CD4-positive, alpha-beta T cell treated with Interleukin-17A for 4 hours (primary cell): ENCODE measurements at regions not wholly inside any gene's neighbourhood (a gene's known extent, or its start where the extent isn't known, plus 50 kb on each side); places are given as distances from the start of the nearest gene placed in this dataset.

Experiments used
- DNase-seq: peaks from one replicate; pipeline ENCODE4 v3.0.0-alpha.2; 2020; ENCODE audit warnings: mixed read lengths

DNA sequence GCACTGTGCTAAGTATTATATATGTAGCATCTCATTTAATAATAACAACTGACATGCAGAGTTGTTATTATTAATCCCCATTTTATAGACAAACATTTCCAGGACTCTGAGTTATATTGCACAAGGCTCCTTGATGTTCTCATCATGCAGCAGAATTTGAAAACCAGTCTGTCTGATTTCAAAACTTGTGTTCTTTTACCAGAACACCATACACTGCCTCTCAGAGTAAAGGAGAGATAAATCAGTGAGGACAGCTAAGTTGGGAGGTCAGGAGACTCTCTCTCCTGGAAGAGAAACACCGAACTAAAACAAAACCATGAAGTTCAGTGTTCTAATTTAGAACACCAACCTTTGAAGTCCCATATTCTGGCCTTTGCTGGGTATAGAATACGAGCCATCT lies 92.7 kb upstream of the TNC start:
- DNase-seq = no peak

DNA sequence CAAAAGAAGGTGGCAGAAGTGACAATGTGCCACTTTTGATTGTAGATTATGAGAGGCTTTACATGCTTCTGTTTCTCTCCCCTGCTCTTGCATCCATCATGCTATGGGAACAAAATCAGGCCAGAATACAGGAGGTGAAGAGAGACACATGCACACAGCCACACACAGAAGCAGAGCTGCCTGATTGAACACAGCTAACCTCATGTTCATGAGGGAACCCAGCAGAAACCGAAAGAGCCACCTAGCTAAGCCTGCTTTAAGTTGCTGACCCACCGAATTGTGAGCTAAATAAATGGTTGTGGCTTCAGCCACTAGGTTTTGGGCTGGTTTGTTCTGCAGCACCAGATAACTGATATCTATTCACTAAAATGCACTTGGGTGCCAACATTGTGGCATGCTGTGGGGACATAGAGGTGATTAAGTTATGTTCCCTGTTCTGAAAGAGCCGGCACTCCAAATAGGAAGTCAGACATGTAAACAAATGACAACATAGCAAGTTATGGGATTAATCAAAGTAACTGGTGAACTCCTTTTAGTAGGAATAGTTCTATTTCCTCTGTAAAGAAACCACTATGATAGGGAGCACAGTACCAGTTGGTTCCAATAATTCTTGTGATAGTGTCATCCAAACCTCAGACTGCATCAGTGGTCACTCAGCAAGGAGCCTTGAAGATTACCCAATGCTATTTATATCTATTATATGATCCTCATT lies 93.6 kb upstream of the TNC start:
- no peak for DNase-seq

DNA sequence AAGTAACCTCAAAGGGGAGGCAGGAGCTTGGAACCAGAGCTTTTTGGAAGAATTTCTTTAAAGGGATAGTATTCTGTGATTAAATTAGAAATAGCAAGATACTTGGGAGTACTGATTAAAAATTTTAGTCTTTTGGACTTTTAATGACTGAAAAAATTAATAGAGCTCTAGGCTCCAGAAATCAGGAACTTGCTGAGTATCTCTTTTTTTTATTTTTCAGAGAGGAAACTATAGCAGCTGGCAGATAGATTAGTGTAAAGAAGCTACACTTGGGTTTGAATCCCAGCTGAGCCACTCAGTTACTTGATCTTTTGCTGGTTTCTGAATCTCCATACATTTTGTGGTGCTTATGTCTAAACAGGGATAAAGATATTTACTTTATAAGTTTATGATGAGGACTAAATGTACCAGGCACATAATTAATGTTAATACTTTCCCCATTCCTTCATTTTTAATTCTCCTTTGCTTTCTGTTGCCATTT lies 94.2 kb upstream of the TNC start:
- DNase-seq = no peak

DNA sequence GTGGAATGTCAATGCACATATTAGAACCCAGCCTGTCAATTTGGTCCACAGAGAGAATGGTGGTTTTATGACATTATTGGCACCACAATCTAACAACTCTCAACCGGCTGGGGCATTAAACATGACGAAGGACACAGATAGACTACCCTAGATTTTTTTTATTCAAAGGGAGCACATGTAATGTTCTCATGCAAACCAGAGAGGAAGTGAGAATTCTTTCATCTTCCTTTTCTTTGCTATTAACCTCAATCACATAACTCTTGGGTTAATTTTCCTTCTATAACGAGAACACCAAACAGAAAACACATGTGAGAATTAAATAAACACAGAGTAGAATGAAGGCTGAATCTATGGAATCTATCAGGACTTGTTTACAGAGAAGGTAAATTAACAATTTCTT lies 94.9 kb upstream of the TNC start:
- no peak for DNase-seq

DNA sequence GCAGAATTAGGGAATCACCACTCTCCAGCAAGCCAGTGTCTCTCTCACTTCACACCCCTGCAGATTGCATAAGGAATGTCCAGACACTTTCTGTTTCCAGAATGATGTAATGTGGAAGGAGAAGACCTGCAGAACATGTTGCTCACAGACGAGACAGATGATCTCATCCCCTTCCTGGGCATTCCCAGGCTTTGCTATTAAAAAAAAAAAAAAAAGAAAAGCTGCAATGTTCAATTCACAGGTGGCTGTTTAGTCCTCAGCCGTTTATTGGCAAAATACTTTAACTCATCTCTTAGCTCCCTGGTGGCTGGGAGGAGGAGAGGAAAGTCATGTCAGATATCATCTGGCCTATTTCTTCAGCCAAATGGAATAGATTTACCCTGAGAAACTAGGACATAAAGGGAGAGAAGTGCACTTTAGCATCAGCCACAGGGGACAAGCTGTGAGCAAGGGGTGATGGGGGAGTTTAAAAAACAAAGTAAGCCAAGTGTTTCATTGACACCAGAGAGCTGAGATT lies 95.9 kb upstream of the TNC start:
- no peak for DNase-seq

DNA sequence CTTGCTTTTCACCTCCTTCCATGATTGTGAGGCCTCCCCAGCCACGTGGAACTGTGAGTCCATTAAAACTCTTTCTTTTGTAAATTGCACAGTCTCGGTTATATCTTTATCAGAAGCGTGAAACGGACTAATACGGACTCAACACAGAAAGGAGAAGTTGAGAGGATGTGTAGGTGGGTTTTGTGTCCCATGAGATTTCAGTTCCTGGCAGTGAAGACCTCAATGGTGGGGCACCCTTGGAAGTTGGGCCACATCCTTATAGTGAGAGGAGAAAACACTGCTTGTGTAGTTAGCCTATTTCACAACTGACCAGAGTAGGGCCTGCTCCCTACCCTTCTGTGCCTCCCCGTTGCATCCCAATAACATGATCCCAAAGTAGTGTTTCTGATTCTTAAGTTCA lies 98.9 kb upstream of the TNC start:
- DNase-seq = no peak

DNA sequence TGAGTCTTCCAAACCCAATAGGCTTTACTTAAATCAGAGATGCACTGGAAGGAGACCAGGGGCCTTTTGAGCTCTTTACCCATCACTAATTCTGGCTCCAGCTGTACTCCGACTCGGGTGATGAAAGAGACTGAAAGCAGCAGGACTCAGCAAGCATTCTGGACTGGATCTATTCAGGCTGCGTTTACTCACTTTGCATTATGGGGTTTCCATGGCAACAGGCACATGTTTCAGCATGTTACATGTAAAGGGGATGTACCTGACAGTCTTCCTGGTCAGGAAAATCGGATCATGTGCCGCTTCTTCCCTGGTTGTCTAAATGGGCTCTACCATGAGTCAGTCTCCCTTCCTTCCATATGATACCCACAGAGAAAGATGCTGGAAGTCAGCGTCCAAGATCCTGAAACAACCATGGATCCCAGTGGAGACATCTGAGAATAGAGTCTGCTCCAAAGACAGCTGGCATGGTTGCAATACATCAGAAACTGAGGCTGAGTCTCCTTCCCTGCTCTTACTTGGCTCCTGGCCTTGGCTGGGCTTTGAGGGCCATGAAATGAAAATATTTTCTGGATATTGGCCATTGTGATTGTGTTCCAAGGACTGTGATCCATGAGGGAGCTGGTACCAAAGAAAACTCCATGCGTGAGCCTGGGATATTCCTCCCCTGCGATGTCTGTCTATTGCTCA lies 102.5 kb upstream of the TNC start:
- DNase-seq = no peak

DNA sequence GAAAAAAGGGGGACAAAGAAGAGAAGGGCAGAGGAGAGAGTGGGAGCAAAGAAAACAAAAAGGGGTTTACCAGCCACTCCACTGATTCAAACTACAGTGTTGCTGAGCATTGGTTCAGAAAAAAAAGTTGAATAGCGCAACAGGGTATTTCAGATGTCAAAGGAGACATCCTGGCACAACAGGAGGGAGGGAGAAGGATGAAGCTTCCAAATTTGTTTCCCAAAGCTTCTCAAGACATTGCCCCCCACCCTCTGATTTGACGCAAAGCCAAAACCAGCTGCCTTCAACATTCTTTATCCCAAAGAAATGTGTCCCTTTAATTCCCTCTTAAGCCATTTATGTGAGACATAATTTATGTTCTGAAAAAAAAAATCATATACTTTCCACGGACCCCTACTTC lies 105.5 kb upstream of the TNC start:
- DNase-seq = no peak

DNA sequence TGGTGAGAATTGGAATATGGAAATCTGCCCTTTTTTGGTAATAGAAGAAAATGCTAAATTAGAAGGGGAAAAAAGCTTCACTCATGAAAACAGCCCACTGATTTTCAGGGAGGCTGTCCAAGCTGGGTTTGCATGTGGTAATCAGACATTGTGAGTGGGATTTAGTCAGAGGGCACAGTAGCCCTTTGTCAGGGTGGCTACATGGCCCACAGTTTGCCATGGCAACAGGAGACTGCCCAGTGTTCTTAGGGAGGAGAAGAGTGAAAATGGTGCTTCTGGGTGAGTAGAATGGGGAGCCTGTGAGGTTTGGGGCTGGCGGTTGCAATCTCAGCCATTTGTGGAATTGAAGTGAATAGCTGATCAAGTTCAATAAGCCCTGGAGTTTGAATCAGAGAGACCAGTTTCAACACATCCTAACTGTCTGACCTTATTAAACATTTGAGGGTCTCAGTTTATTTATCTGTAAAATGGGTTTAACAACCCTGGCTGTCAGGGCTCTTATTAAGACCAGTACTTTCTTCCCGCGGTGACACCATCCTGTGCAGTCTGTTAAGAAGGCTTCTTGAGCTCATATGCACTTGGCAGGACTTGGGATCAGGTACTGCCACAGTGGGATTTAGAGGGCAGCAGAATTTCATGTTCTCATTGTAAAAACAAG lies 107.6 kb upstream of the TNC start:
- DNase-seq = no peak

DNA sequence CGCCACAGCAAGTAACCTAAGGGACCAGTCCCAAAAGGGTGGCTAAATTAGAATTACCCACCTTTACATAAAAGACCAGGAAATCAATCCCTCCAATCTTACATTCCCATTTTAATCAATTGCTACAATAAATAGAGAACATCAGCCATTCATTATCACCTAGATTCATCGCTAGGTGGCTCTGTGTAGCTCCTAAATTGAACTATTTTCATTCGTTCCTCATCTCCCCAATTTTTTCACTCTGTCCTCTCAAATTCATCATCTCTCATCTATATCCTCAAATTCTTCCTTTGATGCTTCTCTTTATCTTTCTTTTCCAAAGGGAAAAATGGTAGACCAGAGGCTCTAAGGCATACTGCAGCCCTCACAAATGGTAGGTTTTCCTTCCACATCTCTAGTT lies 108.2 kb upstream of the TNC start:
- no peak for DNase-seq

DNA sequence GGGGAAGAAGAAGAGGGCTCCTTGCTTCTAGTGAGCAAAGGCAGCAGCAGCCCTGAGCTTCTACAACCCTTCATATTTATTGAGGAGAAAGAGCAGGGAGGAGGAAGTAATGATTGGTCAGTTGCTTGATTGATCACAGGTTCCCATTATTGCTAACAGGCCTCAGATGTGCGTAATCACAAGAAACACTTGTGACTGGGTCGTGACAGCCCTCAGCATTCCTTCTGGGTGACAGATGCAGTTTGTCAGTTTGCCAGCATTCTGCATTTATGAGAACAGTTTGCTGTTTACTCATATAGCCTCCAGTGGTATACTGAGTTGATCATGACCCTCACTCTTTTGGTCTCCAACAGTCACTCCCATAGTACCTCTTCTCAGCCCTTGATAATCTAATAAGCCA lies 111.5 kb upstream of the TNC start:
- DNase-seq = no peak

DNA sequence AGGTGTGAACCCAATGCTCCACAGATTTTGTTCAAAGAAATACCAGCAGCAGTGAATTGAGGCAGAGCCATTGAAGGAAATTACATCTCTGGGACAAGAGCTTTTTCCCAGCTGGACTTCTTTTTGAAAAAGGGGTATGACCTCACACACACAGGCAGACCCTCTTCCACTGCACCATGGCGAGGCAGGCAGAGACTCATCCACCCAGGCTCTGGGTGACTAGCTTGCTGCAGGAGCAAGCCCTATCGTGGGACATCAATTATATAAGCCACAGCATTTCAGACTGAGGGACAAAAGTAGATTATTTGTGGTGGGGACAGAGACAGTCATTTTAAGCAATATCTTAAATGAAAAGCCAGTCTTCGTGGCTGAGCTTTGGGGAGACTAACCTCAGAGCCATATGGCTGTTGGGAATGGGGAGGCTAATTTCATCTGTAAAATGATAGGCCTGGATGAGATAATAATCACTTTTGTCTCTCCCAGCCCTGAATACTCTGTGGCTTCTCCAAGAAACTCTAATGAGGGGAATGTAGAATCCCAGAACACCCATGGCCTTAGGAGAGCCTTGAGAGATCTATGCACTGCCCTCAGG lies 113.1 kb upstream of the TNC start:
- no peak for DNase-seq

DNA sequence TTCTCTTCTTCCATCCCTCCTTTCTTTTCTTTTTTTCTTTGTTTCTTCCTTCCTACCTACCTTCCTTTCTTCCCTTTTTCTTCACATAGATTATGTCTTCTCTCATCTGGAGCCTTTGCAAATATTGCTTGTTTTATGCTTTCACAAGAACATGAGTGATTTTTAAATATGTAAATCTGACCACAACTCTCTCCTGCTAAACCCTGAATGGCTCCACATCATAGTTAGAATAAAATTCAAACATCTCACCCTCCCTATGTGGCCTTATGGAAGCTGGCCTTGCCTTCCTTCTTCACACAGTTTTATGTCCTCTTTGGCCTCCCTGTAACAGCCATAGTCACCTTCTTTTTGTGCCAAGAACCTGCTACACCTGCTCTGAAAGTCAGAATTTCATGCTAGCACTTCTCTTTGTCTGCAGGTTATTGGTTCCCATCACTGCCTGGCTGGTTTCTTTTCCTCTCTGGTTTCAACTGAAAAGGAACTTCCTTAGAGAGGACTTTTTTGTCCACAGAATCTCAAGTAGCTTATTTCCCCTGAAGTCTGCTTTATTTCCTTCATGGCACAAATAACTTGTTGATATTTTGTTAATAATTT lies 114.3 kb upstream of the TNC start:
- no peak for DNase-seq

DNA sequence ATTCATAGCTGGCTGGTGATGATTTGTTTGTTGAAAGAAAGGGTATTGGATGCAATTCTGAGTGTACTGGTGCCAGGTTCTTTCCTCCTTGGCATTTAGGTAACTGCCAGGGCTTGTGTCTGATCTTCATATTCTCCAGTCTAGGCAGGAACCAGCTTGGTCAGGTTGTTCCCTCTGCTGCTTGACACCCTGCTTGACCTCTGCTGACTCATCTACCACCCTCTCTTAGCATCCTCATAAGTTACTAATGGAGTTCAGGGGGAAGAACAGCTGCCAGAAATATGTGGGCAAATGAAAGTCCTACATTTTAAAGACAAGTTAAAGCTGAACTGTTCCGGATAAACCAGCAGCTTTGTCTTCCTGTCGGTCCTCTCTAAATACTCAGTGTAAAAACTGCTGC lies 116.1 kb upstream of the TNC start:
- no peak for DNase-seq

DNA sequence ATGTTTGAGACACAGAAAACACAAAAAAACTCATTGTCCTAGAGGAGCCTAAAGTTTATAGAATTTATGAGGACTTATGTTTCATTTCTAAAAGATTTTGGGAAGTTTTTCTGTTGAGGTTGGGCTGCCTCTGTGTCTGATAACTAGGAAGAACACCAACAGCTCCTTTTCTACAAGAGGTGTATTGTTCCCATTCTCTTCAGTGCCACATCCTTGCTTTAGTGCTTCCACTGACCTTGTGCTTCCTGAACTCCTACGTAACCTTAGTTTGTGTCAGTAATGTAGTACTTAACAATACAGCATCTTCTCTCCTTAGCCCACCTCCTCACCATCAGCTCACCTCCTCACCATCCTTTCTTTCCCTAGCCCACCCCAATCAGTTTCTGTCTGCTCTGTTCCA lies 117.3 kb upstream of the TNC start:
- DNase-seq = no peak

DNA sequence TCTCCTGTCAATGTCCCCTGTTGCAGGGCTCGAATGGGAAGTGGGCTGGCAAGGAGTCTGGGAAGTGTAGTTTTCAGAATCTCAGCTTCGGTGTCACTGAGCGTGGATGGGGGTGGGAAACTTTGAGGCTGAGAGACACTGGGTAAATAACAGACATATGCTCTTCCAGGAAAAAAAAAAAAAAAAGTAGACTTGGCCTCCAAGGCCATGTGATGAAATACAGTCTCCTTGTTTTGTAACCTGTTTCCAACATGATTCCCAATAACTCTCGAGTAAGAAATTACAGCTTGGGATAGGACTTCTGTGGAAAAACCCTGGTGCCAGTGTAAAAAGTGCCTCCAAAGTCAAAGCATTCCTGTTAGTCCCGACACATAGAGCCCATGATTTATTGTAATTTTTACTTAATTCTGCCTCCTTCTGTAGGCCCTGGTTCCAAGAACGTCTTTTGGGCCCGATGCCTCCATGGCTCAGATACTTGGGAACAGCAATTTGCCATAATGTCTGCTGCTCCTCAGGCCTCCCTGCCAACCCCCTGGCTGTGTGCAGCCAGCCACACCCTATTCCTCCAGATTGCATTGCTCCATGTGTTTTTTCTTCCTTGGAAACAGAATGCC lies 119.5 kb upstream of the TNC start:
- DNase-seq = no peak

DNA sequence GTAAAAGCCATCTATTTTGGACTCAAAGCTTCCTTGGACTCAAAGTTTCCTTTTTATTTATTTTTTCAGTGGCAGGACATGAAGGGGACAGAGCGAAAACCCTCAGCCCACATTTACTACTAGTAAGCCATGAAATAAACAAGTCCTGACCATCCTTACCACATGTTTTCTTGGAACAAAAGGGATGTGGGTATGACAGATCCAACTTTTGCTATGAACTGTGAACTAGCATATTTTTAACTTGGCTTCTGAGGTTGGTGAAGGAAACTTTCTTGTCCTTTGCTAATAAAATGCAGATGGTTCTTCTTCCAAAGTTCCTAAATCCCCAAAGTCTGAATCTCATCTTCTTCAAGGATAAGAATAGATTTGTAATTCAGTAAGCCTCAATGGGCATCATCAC lies 122.7 kb upstream of the TNC start:
- no peak for DNase-seq

DNA sequence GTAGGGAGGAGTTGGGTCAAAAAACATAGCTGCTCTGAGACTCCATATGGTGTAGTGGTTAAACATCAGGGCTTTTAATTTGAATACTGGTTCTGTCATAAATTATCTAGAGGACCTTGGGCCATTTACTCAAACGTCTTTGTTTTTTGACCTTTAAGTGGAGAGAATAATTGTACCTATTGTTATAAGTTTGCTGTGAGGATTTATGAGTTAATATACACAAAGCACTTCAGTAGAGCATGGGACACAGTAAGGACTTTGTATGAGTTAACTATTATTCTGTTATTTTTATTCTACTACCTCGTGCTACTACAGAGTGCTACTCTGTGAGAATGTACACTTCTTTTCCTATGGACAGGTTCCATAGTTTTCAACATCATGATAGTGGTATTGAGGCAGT lies 123.7 kb upstream of the TNC start:
- no peak for DNase-seq

DNA sequence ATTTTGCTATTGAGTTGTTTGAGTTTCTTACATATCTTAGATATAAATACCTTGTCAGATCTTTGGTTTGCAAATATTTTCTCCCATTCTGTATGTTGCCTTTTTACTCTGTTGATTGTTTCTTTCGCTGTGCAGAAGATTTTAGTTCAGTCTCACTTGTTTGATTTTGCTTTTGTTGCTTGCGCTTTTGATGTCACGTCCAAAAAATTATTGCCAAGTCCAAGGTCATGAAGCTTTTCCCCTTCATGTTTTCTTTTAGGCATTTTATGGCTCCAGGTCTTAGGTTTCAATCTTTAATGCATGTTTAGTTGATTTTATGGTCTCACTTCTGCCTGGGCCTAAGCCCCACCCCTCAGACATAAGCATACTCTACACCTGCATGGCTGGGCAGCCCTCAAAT lies 131.5 kb upstream of the TNC start:
- DNase-seq = no peak

DNA sequence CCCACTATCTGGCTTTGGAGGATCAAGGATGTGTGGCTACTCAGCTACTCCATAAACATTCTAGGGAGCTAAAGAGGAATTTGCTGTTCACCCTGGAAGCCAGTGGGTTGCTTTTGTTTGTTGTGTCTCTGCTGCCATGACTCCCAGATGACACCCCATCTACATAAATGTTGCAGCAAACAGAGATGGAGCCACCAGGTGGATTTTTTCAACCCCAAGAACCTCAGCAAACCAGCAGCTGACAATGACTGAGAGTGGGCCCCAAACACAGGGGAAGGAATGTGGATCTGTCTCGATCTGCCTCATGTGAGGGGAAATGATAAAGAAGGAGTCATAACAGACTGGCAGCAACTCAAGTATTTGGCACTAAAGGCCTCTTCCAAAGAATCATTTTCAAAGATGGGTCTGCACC lies 132.7 kb upstream of the TNC start:
- DNase-seq = no peak

DNA sequence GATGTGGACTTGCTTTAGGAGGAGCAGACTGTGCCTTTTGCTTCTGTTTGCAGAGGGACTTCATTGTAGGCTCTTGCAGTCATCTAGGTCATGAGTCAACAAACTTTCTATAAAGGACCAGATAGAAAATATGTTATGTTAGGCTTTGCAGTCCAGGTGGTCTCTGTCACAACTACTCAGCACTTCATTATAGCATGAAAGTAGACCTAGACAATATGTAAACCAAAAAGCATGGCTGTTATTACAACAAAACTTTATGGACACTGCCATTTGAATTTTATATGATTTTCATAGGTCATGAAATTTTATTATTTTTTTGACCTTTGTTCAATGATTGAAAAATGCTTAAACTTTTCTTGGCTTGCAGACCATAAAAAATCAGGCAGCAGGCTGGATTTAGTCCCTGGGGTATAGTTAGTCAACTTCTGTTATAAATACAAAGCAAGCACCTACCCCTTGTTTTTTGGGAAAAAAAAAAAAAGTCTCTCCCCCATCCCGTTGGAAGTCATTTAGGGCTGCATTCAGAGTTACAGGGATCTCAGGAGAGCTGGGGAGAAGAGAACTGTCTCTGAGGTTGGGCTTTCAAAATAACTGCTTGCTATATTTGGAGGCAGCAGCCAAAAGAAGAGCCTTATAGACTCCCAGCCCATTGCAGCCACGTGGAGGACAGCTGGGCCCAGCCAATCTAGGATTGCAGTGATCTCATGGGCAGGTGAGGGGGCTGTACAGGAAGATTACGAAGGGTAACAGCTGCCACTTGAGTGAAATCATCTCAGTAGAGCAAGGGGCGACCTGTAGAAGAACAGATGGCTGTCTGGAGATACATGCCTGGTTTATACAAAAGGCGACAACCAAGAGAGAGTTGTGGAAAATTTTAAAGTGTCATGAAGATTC lies 136.6 kb upstream of the TNC start:
- no peak for DNase-seq

DNA sequence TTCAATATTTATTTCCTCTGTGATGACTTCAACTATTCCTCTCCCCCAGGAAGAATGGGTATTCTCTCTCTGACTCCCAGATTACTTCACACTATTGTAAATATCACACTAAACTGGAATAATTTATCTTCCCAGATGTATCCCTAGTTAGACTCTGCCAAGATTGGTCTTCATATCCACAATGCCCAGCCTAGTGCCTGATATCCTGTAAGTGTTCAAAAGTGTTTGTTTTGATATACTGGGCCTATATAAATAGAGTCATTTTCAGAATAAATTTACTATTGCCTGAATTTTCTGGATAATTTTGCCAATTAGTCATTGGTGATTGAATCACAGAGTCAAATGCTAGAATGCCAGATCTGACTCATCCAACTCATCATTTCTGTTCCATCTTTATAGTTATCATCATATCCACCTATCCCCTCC lies 143.7 kb upstream of the TNC start:
- DNase-seq = no peak
